NCI-H460 (cell line): ENCODE measurements at regions not wholly inside any gene's neighbourhood (a gene's known extent, or its start where the extent isn't known, plus 50 kb on each side); places are given as distances from the start of the nearest gene placed in this dataset.
"Not testable (repeated sequence)": the region's sequence is repeated elsewhere in the genome, so short reads cannot be mapped to it uniquely, and the experiment has no call there.

ENCODE experiments used
- DNase-seq: peaks from one replicate; pipeline ENCODE4 v3.0.0-alpha.2; 2016; ENCODE audit warnings: low read depth; ENCODE audit errors: extremely low read depth

- DNase-seq = no peak
These were observed 599.6 kb downstream of the PSAT1 start for GRCh38 chr9:78896479-78896878.

DNA sequence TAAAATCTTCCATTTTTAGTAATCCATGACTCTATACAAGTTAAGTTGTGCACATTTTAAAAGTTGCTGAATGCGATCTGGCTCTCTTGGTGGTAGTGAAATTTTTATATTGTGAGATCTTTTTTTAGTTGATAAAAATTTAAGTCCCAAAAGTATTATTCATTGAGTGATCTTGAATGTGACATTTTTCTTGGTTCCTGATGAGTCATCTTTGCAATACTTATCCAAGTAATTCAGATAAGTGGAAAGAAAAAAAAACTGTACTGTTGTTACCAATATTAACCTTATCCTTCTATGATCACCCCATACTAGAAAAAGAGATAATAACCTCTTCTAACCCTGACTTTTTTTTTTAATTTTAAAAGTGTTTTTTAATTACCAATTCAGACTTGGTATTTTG lies 601.3 kb downstream of the PSAT1 start:
- no peak for DNase-seq

DNA sequence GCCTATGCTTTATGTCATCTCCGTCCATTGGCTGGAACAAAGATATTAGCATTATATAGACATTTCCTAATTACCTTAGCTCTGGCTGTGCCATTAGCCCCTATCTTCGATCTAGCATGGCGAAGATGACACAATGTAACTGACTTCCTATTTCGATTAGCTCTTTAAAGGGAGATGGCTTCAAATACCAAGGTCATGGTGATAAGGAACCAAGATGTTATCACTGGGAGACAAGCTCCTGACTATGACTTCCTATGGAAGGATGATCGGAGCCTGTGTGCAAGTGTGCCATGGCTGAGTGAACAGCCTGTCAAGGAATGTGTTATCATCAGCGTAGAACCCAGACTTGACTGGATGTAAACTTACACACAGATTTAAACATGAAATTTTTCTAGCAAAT lies 602.1 kb downstream of the PSAT1 start:
- no peak for DNase-seq

- DNase-seq = no peak
These were observed 603.6 kb downstream of the PSAT1 start for GRCh38 chr9:78900500-78900899.

- DNase-seq = no peak
These were observed 605.1 kb downstream of the PSAT1 start for GRCh38 chr9:78902051-78902450.

DNA sequence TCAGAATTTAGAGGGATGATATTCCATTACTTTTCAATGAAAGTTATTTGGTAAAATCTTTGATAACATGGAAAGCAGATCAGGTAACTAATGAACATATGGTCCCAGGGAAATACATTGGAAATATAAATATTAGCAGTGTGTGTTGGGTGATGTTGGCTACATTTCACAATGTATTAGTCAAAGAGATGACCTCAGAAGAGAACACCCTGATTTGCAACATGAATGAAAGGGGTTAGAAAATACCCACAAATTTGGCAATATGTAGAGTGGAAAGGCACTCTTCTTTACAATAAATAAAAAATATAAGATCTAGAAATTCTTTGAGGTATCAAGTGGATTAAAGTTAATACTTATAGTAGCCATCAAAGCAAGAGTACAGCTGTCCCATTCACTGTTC lies 606.7 kb downstream of the PSAT1 start:
- DNase-seq = no peak

DNA sequence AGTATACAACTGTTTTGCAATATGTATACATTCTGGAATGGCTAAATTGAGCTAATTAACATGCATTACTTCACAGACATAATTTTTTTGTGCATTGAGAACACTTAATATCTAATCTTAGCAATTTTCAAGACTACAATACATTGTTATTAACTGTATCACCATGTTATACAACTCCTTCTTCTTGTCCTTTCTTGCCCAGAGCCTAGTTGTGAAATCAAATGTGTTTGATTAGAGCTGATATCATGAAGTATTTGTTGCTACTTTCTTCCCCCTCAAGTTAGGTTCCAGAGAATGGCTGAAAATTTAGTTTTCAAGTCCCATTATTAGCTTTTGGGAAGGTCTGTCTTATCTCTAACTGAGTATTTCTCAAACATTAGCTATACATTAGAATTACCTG lies 607.8 kb downstream of the PSAT1 start:
- no peak for DNase-seq

DNA sequence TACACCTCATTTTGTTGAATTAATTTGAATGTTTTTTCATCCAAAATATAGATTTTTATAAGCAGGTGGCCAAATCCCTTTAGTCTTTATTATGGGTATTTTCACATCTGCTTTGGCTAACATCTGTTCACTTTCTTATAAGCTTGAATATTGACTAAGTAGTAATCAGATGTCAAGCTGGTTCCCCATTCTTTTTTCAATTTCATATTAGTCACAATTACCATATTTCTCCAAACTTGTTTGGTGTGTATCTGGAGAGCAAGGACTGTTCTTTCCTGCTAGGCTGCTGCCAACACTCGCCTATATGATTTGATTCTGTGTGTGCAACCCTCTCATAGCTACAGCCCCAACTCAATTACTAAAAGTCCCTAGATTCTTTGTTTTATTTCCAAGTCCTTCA lies 608.5 kb downstream of the PSAT1 start:
- DNase-seq = no peak

GRCh38 chr9:78905986-78906755 lies 609.2 kb downstream of the PSAT1 start:
- DNase-seq = no peak

DNA sequence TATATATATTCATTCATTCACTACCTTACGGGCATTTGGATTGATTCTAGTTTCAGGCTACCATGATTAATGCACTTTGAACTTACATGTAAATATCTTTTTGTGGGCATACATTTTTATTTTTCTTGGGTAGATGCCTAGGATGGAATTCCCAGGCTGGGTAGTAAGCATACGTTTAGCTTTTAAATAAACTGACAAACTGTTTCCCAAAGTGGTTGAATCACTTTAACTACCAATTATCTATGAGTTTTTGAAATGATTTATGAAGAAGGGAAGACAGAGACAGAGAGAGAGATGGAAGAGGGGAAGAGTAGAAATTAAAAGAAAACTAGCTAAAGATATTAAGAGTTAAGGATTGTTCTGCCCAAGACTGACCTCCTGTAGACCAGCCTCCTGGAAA lies 612.6 kb downstream of the PSAT1 start:
- DNase-seq = no peak

- DNase-seq = not testable (repeated sequence)
These were observed 620.0 kb downstream of the PSAT1 start for GRCh38 chr9:78916884-78917283.

DNA sequence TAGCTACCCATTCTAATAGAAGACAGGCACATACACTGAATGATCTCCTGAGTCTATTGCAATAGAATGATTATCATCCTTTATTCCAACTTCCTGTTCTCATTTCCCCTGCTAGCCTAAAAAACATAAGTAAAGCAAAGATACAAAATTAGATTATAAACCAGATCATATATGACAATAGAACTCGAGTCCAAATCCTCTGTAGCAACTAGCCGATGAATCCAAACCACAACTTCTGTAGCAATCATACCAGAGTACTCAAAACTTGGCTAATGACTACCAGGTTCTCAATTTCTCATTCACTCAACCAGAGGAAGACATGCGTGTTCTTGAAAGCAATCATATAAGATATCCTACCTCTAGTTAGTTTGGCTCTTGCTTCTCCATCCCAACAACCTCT lies 622.1 kb downstream of the PSAT1 start:
- no peak for DNase-seq

DNA sequence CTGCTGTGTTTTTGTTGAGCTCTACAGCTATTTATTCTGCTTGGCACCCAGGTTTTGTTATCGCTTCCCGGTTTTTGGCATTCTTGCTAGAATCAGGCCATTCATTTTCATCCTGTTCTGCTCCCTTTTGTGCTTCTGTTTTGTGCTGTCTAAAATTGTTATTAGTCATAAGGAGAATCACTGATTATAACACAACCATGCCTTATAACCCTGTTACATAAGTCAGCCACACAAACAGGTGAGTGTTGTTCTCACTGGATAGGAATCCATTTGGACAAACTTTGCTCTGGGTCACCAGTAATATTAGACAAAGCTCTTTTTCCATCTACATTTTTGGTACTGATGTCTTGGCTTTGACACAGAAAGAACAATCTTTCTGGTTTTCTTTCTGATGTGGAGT lies 622.8 kb downstream of the PSAT1 start:
- no peak for DNase-seq

DNA sequence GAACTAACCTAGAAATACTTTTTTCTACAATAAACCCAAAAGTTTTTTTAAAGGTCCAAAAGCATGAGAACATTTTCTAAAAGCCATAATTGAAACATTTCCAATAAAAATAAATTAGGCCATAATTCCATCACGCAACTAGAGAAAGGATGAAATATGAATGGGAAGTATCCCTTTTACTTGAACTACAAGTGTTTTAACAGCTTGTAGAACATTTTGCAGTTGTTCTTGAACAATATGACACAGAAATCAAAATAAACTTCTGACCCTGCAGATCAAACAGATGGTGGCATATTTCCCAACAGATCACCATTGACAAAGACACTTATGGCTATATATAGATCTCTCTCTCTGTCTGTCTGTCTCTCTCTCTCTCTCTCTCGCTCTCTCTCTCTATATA lies 624.4 kb downstream of the PSAT1 start:
- DNase-seq = no peak

- DNase-seq = no peak
These were observed 627.2 kb downstream of the PSAT1 start for GRCh38 chr9:78923966-78924659.

DNA sequence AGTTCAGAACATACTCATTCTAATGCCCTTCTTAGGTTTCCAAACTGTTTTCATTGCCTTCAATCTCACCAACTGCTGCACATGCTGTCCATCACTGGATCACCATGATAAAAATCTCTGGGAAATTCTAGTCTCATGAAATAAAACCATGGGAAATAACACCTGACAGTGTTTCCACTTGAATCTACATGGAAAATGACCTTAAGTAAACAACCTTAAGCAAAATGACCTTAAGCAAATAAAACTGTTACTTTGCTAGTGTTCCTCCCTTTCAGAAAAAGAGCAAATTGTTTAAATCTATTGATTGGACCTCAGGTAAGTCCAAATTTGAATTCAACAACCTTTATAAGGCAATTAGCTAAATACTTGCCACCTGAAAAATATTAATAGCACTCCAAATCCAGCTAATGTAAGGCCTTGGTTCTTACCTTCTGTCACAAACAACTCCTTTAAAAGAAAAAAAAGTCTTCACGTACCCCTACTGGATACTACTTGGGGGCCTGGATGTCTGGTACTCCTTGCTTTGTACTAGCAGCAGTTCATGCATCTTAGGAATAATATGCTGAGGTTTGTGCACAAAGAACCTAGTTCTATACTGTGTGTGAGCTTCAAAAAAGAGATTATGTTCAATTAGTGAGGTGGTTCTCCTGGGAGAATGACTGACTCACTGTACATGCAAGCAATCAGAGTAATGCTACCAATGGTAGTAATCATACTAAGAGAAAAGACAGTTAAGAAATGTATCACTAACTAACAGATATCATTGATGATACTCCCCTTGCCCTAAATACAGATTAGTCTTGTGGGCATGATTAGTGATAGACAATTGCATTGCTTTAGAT lies 630.4 kb downstream of the PSAT1 start:
- no peak for DNase-seq

DNA sequence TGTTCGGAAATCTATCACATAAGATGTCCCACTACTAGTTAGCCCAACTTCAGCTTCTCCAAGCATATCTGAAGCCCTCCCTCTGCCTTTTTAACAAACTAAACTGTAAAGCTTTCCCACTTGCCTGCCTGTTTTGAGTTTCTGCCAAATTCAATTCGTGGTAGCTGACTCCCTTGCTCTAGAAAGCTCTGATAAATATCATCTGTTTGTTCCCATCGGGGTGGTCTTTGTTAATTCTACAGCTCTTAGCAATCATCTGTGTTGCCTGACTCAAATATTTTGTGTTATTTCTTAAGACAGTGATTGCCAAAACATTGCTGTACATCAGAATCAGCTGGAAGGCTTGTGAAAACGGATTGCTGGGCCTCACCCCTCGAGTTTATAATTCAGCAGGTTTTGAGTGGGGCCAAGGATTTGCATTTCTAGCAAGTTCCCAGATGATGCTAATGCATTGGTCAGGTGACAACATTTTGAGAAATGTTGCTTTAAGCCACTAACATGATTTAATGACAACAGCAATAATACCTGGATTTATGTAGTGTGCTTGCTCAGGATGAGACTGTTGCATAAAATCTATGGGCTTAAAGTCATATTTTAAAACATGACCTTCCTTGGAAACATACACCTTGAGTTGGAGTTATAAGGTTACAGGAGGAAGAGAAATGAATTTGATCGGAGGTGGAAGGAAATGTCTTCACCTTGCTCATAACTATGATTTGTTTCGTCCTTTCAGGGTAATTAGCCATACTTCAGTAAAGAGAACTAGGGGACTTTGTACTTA lies 631.9 kb downstream of the PSAT1 start:
- DNase-seq = no peak

- DNase-seq = no peak
These were observed 633.4 kb downstream of the PSAT1 start for GRCh38 chr9:78930281-78930680.

GRCh38 chr9:78932849-78933627 lies 636.1 kb downstream of the PSAT1 start:
- no peak for DNase-seq

- DNase-seq = no peak
These were observed 636.9 kb upstream of the TLE4 start for GRCh38 chr9:78934880-78935279.
